ENCODE measurements at regions not wholly inside any gene's neighbourhood (a gene's known extent, or its start where the extent isn't known, plus 50 kb on each side); places are given as distances from the start of the nearest gene placed in this dataset.
A peak's percentile ranks its signal among the peaks of the same experiment; 100 is the strongest.

DNA sequence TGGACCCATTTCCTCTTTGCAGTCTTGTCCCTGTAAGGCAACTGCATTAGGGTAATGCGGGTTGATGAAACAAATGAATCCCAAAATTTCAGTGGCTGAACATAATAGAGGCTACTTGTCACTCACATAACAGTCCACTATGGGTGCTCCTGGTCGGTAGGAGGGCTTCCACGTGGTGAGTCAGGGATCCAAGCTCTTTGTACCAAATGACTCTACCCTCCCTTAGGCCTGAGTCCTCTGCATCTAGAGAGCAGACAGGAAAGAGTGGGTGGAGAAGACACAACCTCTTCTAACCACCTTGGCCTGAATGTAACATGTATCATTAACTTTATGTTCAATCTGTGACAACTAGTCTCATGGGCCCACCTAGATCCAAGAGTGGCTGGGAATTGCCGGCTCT, 86.2 kb upstream of the HAAO start:
- Histone ChIP-seq H3K4me3 (replicated peaks in 1 of 3; ENCODE audit: insufficient read depth in 1 of 3, low read depth in 1 of 3, low read length in 3 of 3) (no peak overlapping the region), H3K27me3 (ENCODE audit: control insufficient read depth in 2 of 2, insufficient read depth in 2 of 2, low read length in 2 of 2) (no peaks in the 10 kb centered on the region), H3K4me2 (ENCODE audit: insufficient read depth, low read length) (no peak overlapping the region), H2AFZ (ENCODE audit: low read depth, low read length) (no peak overlapping the region), H4K20me1 (replicated peaks; ENCODE audit: control insufficient read depth, extremely low read depth, insufficient read depth, low read length) (no peaks in the 10 kb centered on the region), H3K79me2 (ENCODE audit: control insufficient read depth, insufficient read depth, low read length) (no peaks in the 10 kb centered on the region), H3K9me3 (replicated peaks; ENCODE audit: control insufficient read depth, insufficient read depth, low read length) (no peaks in the 10 kb centered on the region), H3K4me1 (ENCODE audit: control insufficient read depth, extremely low read depth, insufficient read depth, low read length) (peaks cover 51% of the 10 kb centered on the region), H3K36me3 (ENCODE audit: control insufficient read depth in 2 of 2, extremely low read depth in 1 of 2, insufficient read depth in 2 of 2, low read length in 2 of 2) (no peaks in the 10 kb centered on the region), H3K9me1 (replicated peaks; ENCODE audit: control insufficient read depth, extremely low read depth, insufficient read depth, low read length) (no peaks in the 10 kb centered on the region), H3K27ac (ENCODE audit: insufficient read depth, low read depth, low read length) (peak overlapping the region; percentile 72), H3K9ac (replicated peaks; ENCODE audit: extremely low read depth, insufficient read depth, low read length) (no peak overlapping the region)
- DNase-seq (ENCODE audit: low read depth, low spot score) (peak; percentile 16), FAIRE-seq (peak; percentile 26)
- intact Hi-C loops (cut with micrococcal nuclease), result no loop called here
- no TSS peak for BruUV-seq (replicated peaks)
- TF ChIP-seq, protein P1, sequence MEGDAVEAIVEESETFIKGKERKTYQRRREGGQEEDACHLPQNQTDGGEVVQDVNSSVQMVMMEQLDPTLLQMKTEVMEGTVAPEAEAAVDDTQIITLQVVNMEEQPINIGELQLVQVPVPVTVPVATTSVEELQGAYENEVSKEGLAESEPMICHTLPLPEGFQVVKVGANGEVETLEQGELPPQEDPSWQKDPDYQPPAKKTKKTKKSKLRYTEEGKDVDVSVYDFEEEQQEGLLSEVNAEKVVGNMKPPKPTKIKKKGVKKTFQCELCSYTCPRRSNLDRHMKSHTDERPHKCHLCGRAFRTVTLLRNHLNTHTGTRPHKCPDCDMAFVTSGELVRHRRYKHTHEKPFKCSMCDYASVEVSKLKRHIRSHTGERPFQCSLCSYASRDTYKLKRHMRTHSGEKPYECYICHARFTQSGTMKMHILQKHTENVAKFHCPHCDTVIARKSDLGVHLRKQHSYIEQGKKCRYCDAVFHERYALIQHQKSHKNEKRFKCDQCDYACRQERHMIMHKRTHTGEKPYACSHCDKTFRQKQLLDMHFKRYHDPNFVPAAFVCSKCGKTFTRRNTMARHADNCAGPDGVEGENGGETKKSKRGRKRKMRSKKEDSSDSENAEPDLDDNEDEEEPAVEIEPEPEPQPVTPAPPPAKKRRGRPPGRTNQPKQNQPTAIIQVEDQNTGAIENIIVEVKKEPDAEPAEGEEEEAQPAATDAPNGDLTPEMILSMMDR (IDR thresholded peaks at IDR 0.05; ENCODE audit: extremely low read depth in 1 of 2, insufficient read depth in 1 of 2, low read depth in 1 of 2, low read length in 2 of 2), result no peak
- no peak for TF ChIP-seq MYC (IDR thresholded peaks at IDR 0.05; ENCODE audit: low read depth, low read length)
- TF ChIP-seq POLR2AphosphoS5 (IDR thresholded peaks at IDR 0.05; ENCODE audit: insufficient read depth, low read depth, low read length), result no peak
- TF ChIP-seq POLR2A (IDR thresholded peaks at IDR 0.05; ENCODE audit: low read depth, low read length), result no peak
- no peak for TF ChIP-seq EZH2 (IDR thresholded peaks at IDR 0.05; ENCODE audit: borderline replicate concordance, low read depth, low read length, severe bottlenecking)
- no peak for TF ChIP-seq GATA2 (IDR thresholded peaks at IDR 0.05; ENCODE audit: insufficient read depth, insufficient read length, low read depth, low read length)
- TF ChIP-seq FOS (IDR thresholded peaks at IDR 0.05; ENCODE audit: borderline replicate concordance, insufficient read depth, low read length), result no peak
- no peak for TF ChIP-seq JUN (IDR thresholded peaks at IDR 0.05; ENCODE audit: borderline replicate concordance, insufficient read depth, insufficient read length, low read depth)
- TF ChIP-seq, protein P2, sequence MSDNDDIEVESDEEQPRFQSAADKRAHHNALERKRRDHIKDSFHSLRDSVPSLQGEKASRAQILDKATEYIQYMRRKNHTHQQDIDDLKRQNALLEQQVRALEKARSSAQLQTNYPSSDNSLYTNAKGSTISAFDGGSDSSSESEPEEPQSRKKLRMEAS (IDR thresholded peaks at IDR 0.05; ENCODE audit: insufficient read depth, insufficient read length), result no peak
- ChIA-PET POLR2A (no interaction called here), CTCF (interaction anchor here (1.0 to 2.7 kb wide), 4 partner anchors 19 to 67 kb away, joined by 3 to 13 read pairs (median 6); no protein-coding TSS in a partner anchor)
- dilution Hi-C loops (cut with MboI; ENCODE audit: extremely low pct_ligation_motif_present, low sequenced_read_pairs), result no loop called here

Data from endothelial cell of umbilical vein (primary cell).